Breast epithelium (tissue), 4 donors: ENCODE measurements at regions not wholly inside any gene's neighbourhood (a gene's known extent, or its start where the extent isn't known, plus 50 kb on each side); places are given as distances from the start of the nearest gene placed in this dataset.
A peak's percentile ranks its signal among the peaks of the same experiment; 100 is the strongest.

Source experiments
- DNase-seq, 2 donors: peaks; one replicate each; pipeline ENCODE4 v3.0.0-alpha.2; 2019; ENCODE audit warnings: low spot score in 2 of 2
- H3K27ac ChIP-seq, 2 donors: fragments of 200-600 bp; sonication (generic) in 1 of 2; one replicate each; pipeline ENCODE4 v1.5.1; 2016 to 2019; ENCODE audit warnings: mild to moderate bottlenecking in 1 of 2
- H3K27me3 ChIP-seq, 2 donors: fragments of 200-600 bp; sonication (generic) in 1 of 2; one replicate each; pipeline versions ENCODE4 v1.5.1 to v1.6.0; 2017 to 2019; ENCODE audit warnings: control low read depth in 1 of 2, mild to moderate bottlenecking in 1 of 2
- H3K36me3 ChIP-seq: fragments of 200-600 bp; one replicate; pipeline ENCODE4 v1.5.1; 2019
- H3K4me1 ChIP-seq, 2 donors: fragments of 200-600 bp; sonication (generic); one replicate each; pipeline ENCODE4 v1.5.1; 2016 to 2019; ENCODE audit warnings: control low read depth in 1 of 2
- H3K4me3 ChIP-seq, 3 donors: fragments of 200-600 bp; sonication (generic); 1 replicate in 2 of 3; 2 replicates in 1 of 3; pipeline ENCODE4 v1.5.1; 2016 to 2019; ENCODE audit warnings: mild to moderate bottlenecking in 3 of 3, moderate library complexity in 2 of 3
- H3K9me3 ChIP-seq, 2 donors: fragments of 200-600 bp; sonication (generic) in 1 of 2; one replicate each; pipeline ENCODE4 v1.5.1; 2016 to 2019; ENCODE audit warnings: control low read depth in 1 of 2
- CTCF ChIP-seq, 3 donors: fragments of 450-650 bp; IDR thresholded peaks; one replicate each; pipeline ENCODE4 v1.5.1; 2016 to 2017; ENCODE audit warnings: antibody characterized with exemption in 3 of 3, mild to moderate bottlenecking in 3 of 3, moderate library complexity in 3 of 3
- POLR2A ChIP-seq: fragments of 450-650 bp; IDR thresholded peaks from one replicate; pipeline ENCODE4 v1.6.1; 2016; ENCODE audit warnings: antibody characterized with exemption, mild to moderate bottlenecking, moderate library complexity
- POLR2AphosphoS5 ChIP-seq, 3 donors: sonication (generic); formaldehyde crosslinking; IDR thresholded peaks; one replicate each; pipeline ENCODE4 v1.6.1; 2017; ENCODE audit warnings: antibody characterized with exemption in 3 of 3
- intact Hi-C: fragments of 100-400 bp; cut with DNase I; formaldehyde crosslinking; loops from one replicate; pipeline ENCODE4 v1.15.1; 2023; ENCODE audit warnings: low total_unique reads

- H3K27me3 ChIP-seq: no peaks in the 10 kb centered on the region
- intact Hi-C loops: no loop called here
- H3K4me1 ChIP-seq: no peaks in the 10 kb centered on the region
- no peak overlapping the region for H3K4me3 ChIP-seq
- no peak for TF ChIP-seq POLR2A
- no peak for TF ChIP-seq CTCF (IDR thresholded peaks at IDR 0.05)
- TF ChIP-seq POLR2AphosphoS5 (IDR thresholded peaks at IDR 0.05): no peak
- H3K27ac ChIP-seq: no peak overlapping the region
- no peaks in the 10 kb centered on the region for H3K9me3 ChIP-seq
- no peaks in the 10 kb centered on the region for H3K36me3 ChIP-seq
- DNase-seq: no peak
Observed at GRCh38 chr2:111697560-111697959, 186.4 kb downstream of the ANAPC1 start.

- Histone ChIP-seq H3K4me1 (no peaks in the 10 kb centered on the region), H3K9me3 (no peaks in the 10 kb centered on the region), H3K27ac (no peak overlapping the region), H3K4me3 (no peak overlapping the region), H3K27me3 (no peaks in the 10 kb centered on the region), H3K36me3 (no peaks in the 10 kb centered on the region)
- DNase-seq: no peak
- TF ChIP-seq POLR2A (no peak), CTCF (IDR thresholded peaks at IDR 0.05) (no peak), POLR2AphosphoS5 (IDR thresholded peaks at IDR 0.05) (no peak)
- intact Hi-C loops: no loop called here
Observed at GRCh38 chr2:111698089-111698488, 185.9 kb downstream of the ANAPC1 start.

- intact Hi-C loops: no loop called here
- Histone ChIP-seq H3K27me3 (no peaks in the 10 kb centered on the region), H3K4me3 (no peak overlapping the region), H3K9me3 (no peaks in the 10 kb centered on the region), H3K36me3 (no peaks in the 10 kb centered on the region), H3K27ac (no peak overlapping the region), H3K4me1 (no peaks in the 10 kb centered on the region)
- DNase-seq: peak; percentile 61 to 64
- TF ChIP-seq CTCF (IDR thresholded peaks at IDR 0.05) (peak in 2 of 3 donors; percentile 15 to 38), POLR2AphosphoS5 (IDR thresholded peaks at IDR 0.05) (peak in 2 of 3 donors; percentile 40 to 44), POLR2A (no peak)
Observed at GRCh38 chr2:111698743-111699554, 185.0 kb downstream of the ANAPC1 start.

GRCh38 chr2:111701266-111701665 lies 182.7 kb downstream of the ANAPC1 start:
- no peaks in the 10 kb centered on the region for H3K27me3 ChIP-seq
- no peaks in the 10 kb centered on the region for H3K9me3 ChIP-seq
- H3K4me3 ChIP-seq: no peak overlapping the region
- H3K27ac ChIP-seq: no peak overlapping the region
- TF ChIP-seq POLR2AphosphoS5 (IDR thresholded peaks at IDR 0.05) (no peak), CTCF (IDR thresholded peaks at IDR 0.05) (no peak), POLR2A (no peak)
- no peaks in the 10 kb centered on the region for H3K36me3 ChIP-seq
- DNase-seq: no peak
- H3K4me1 ChIP-seq: peaks cover 0 to 8% of the 10 kb centered on the region in 2 donors
- intact Hi-C loops: no loop called here

- no peak for DNase-seq
- H3K4me3 ChIP-seq: no peak overlapping the region
- TF ChIP-seq POLR2A (no peak), CTCF (IDR thresholded peaks at IDR 0.05) (no peak), POLR2AphosphoS5 (IDR thresholded peaks at IDR 0.05) (no peak)
- no peaks in the 10 kb centered on the region for H3K36me3 ChIP-seq
- intact Hi-C loops: no loop called here
- no peaks in the 10 kb centered on the region for H3K27me3 ChIP-seq
- H3K4me1 ChIP-seq: peaks cover 0 to 8% of the 10 kb centered on the region in 2 donors
- H3K27ac ChIP-seq: no peak overlapping the region
- H3K9me3 ChIP-seq: no peaks in the 10 kb centered on the region
Observed at GRCh38 chr2:111701798-111702118, 182.2 kb downstream of the ANAPC1 start.
